ENCODE measurements at regions not wholly inside any gene's neighbourhood (a gene's known extent, or its start where the extent isn't known, plus 50 kb on each side); places are given as distances from the start of the nearest gene placed in this dataset.

DNA sequence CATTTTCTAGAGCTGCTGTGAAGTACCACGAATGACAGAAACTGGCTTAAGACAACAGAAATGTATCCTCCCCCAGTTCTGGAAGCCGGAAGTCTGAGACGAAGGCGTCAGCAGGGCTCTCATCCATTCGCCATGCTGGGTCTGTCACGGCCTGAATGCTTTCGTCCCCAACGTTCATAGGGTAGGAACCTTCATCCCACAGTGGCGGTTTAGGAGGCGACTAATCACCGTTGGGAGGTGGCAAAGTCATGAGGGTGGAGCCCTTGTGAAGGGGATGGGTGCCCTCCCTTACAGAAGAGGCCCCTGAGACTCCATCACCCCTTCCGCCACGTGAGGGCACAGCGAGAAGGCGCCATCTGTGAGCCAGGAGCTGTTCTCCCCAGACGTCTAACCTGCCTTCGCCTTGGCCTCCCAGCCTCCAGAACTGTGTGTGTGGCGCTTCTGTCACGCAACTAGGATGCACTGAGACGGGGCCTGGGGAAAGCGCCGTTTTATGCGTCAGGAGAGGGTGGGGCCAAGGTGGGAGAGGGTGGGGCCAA lies 250.3 kb downstream of the TTLL2 start:
- TF ChIP-seq ZFP30 (CRISPR knock-in tag; IDR thresholded peaks at IDR 0.05): no peak
- TF ChIP-seq TCF4 (CRISPR knock-in tag; IDR thresholded peaks at IDR 0.05; ENCODE audit: borderline replicate concordance): no peak
- TF ChIP-seq ZFP3 (CRISPR knock-in tag; IDR thresholded peaks at IDR 0.05): no peak
- no peak for TF ChIP-seq ISL1 (CRISPR knock-in tag; IDR thresholded peaks at IDR 0.05)
- TF ChIP-seq, protein P1, sequence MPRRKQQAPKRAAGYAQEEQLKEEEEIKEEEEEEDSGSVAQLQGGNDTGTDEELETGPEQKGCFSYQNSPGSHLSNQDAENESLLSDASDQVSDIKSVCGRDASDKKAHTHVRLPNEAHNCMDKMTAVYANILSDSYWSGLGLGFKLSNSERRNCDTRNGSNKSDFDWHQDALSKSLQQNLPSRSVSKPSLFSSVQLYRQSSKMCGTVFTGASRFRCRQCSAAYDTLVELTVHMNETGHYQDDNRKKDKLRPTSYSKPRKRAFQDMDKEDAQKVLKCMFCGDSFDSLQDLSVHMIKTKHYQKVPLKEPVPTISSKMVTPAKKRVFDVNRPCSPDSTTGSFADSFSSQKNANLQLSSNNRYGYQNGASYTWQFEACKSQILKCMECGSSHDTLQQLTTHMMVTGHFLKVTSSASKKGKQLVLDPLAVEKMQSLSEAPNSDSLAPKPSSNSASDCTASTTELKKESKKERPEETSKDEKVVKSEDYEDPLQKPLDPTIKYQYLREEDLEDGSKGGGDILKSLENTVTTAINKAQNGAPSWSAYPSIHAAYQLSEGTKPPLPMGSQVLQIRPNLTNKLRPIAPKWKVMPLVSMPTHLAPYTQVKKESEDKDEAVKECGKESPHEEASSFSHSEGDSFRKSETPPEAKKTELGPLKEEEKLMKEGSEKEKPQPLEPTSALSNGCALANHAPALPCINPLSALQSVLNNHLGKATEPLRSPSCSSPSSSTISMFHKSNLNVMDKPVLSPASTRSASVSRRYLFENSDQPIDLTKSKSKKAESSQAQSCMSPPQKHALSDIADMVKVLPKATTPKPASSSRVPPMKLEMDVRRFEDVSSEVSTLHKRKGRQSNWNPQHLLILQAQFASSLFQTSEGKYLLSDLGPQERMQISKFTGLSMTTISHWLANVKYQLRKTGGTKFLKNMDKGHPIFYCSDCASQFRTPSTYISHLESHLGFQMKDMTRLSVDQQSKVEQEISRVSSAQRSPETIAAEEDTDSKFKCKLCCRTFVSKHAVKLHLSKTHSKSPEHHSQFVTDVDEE (CRISPR knock-in tag; IDR thresholded peaks at IDR 0.05): no peak
- TF ChIP-seq CSDC2 (CRISPR knock-in tag; IDR thresholded peaks at IDR 0.05): no peak
- TF ChIP-seq OSR1 (CRISPR knock-in tag; IDR thresholded peaks at IDR 0.05): no peak
- no peak for TF ChIP-seq BACH2 (CRISPR knock-in tag; IDR thresholded peaks at IDR 0.05; ENCODE audit: borderline replicate concordance)

Data from SK-N-SH treated with all-trans-retinoic acid at 6 μM for 48 hours (cell line).